GM12892 (cell line): ENCODE measurements at regions not wholly inside any gene's neighbourhood (a gene's known extent, or its start where the extent isn't known, plus 50 kb on each side); places are given as distances from the start of the nearest gene placed in this dataset.

ENCODE experiments used
- POLR2A ChIP-seq: IDR thresholded peaks from 2 replicates; pipeline ENCODE4 v1.6.1; 2011; ENCODE audit warnings: low read depth, low read length, control low read depth
- POLR2AphosphoS5 ChIP-seq: IDR thresholded peaks from 2 replicates; pipeline ENCODE4 v1.6.1; 2011; ENCODE audit warnings: low read depth, low read length, control low read depth
- TAF1 ChIP-seq: IDR thresholded peaks from 2 replicates; pipeline ENCODE4 v1.6.1; 2011; ENCODE audit warnings: low read depth, mild to moderate bottlenecking, control low read depth, low read length, borderline replicate concordance

- TF ChIP-seq TAF1 (no peak), POLR2AphosphoS5 (no peak), POLR2A (no peak)
These were observed 412.6 kb downstream of the KCNJ3 start for GRCh38 chr2:155111070-155111469.
